Body of pancreas (tissue), 4 donors: ENCODE measurements at regions not wholly inside any gene's neighbourhood (a gene's known extent, or its start where the extent isn't known, plus 50 kb on each side); places are given as distances from the start of the nearest gene placed in this dataset.

Source experiments
- CTCF ChIP-seq, 7 experiments: fragments of 450-650 bp in 4 of 7; fragments of 200-600 bp in 3 of 7; sonication (generic) in 3 of 7; IDR thresholded peaks; one replicate each; pipeline ENCODE4 v1.5.1; 2016 to 2019; ENCODE audit warnings: antibody characterized with exemption in 7 of 7
- POLR2A ChIP-seq, 3 donors: fragments of 450-650 bp; IDR thresholded peaks; one replicate each; pipeline ENCODE4 v1.6.1; 2016; ENCODE audit warnings: antibody characterized with exemption in 3 of 3, mild to moderate bottlenecking in 2 of 3

- TF ChIP-seq CTCF (IDR thresholded peaks at IDR 0.05) (no peak), POLR2A (IDR thresholded peaks at IDR 0.05) (no peak)
Observed at GRCh38 chr1:219751870-219752507, 139.1 kb upstream of the ZC3H11B start.
